Thoracic aorta (tissue), 2 donors: ENCODE measurements at regions not wholly inside any gene's neighbourhood (a gene's known extent, or its start where the extent isn't known, plus 50 kb on each side); places are given as distances from the start of the nearest gene placed in this dataset.

Source experiments
- ATAC-seq: fragments of 150-250 bp; one replicate; pipeline ENCODE4 v1.8.0; 2017; ENCODE audit warnings: low read depth; ENCODE audit not compliant: insufficient number of reproducible peaks, low FRiP score
- DNase-seq: peaks from one replicate; pipeline ENCODE4 v3.0.0-alpha.2; 2020; ENCODE audit warnings: low spot score
- H3K27ac ChIP-seq, 2 donors: fragments of 200-600 bp; sonication (generic); 1 replicate in 1 of 2; 2 replicates in 1 of 2; pipeline ENCODE4 v1.5.1; 2016; ENCODE audit warnings: mild to moderate bottlenecking in 2 of 2, moderate library complexity in 2 of 2
- H3K27me3 ChIP-seq: fragments of 200-600 bp; sonication (generic); replicated peaks from 2 replicates; pipeline ENCODE4 v1.6.0; 2016; ENCODE audit warnings: mild to moderate bottlenecking; ENCODE audit not compliant: insufficient read depth
- H3K36me3 ChIP-seq: fragments of 200-600 bp; sonication (generic); one replicate; pipeline ENCODE4 v1.5.1; 2016
- H3K4me1 ChIP-seq, 2 donors: fragments of 200-600 bp; sonication (generic); 1 replicate in 1 of 2; 2 replicates in 1 of 2; pipeline versions ENCODE4 v1.5.1 to v1.6.0; 2016; ENCODE audit warnings: low read depth in 2 of 2, mild to moderate bottlenecking in 1 of 2; ENCODE audit not compliant: control insufficient read depth in 1 of 2
- H3K4me3 ChIP-seq: fragments of 200-600 bp; sonication (generic); 2 replicates; pipeline ENCODE4 v1.5.1; 2016; ENCODE audit warnings: mild to moderate bottlenecking
- H3K9me3 ChIP-seq: fragments of 200-600 bp; sonication (generic); 2 replicates; pipeline ENCODE4 v1.5.1; 2016
- TF ChIP-seq, protein P1 (sequence below): fragments of 200-600 bp; sonication (generic); IDR thresholded peaks from one replicate; pipeline ENCODE4 v1.5.1; 2019; ENCODE audit warnings: antibody characterized with exemption

DNA sequence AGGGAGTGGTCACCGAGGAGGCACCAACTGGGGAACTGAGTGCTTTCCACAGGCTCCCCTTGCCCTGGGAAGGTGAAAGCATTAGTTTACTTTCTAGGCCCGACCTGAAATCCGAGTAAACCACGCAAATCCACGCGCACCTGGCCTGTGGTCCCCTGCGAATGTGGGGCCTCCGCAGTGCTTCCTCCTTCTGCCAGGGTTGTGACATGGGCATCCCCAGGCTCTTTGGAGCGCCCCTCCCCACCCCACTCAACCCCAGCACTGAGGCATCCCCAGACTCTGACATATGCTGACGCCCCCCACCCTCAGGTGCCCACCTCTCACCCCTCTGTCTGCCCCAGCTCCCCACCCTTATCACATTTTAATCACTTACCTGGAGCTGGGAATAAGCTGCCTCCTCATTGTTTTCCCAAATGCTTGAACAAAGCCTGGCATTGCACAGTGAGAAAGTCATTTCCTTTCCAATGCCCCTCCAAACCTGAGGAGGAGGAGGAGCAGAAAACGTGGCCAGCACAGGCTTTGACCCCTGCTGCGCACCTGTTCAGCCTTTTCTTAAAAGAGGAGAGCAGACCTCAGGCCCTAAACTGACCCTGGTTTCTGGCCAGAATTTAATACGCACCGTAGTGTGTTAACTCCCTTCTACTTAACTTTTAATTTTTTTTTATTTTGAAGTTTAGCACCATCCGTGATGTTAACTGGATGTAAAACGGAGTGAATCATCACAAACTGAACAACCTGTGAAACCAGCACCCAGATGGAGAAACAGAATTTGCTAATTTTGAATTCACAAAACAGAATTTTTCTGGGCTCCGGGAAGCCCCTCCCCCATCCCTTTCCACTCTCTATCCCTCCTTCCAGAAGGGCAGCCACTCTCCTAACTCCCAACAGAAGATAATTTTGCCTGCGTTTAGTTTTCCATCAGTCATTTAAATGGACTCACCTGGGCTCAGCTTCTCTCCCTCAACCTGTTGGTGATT is 129.4 kb downstream of the WDR11 start:
- no peak overlapping the region for H3K27ac ChIP-seq
- no peak for DNase-seq

DNA sequence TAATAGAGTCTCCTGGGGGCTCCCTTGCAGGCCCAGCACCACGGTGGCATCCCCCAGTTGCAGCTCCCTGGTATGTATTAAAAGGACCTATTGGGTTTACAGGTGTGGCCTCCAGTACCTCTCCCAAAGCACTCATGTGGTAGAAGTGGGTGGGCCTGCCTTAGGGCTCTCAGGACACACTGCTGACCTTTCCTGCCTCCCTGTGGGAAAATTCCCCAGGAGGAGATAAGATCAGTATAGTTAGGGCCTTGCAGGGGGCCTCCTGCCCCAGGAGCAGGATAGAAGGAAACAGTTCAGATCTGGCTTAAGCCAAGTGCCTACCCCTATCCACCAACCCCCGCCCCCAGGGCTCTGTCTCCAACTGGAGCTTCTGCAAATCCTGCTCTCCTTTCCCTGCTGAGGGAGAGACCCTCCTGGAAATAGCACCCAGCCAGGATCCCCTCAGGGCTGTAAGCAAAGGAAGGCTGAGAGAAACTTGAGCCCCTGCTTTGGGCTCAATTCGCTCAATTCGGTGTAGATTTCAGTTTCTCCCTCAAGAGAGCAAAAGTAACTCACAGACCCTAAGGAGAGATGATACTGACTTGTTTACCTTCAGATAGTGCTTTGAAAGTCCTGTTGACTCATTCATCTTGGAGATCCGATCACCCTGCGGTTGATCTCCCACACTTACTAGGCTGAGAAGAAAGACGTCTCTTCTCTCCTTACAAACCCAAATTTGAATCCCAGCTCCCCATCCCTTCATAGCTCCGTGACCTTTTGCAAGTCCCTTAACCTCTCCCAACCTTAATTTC is 130.6 kb downstream of the WDR11 start:
- TF ChIP-seq, protein P1, sequence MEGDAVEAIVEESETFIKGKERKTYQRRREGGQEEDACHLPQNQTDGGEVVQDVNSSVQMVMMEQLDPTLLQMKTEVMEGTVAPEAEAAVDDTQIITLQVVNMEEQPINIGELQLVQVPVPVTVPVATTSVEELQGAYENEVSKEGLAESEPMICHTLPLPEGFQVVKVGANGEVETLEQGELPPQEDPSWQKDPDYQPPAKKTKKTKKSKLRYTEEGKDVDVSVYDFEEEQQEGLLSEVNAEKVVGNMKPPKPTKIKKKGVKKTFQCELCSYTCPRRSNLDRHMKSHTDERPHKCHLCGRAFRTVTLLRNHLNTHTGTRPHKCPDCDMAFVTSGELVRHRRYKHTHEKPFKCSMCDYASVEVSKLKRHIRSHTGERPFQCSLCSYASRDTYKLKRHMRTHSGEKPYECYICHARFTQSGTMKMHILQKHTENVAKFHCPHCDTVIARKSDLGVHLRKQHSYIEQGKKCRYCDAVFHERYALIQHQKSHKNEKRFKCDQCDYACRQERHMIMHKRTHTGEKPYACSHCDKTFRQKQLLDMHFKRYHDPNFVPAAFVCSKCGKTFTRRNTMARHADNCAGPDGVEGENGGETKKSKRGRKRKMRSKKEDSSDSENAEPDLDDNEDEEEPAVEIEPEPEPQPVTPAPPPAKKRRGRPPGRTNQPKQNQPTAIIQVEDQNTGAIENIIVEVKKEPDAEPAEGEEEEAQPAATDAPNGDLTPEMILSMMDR = no peak
- H3K27me3 ChIP-seq = no peaks in the 10 kb centered on the region
- H3K4me3 ChIP-seq = no peak overlapping the region
- H3K27ac ChIP-seq = no peak overlapping the region
- ATAC-seq (no peak), DNase-seq (no peak)
- no peaks in the 10 kb centered on the region for H3K36me3 ChIP-seq
- H3K9me3 ChIP-seq = no peaks in the 10 kb centered on the region
- H3K4me1 ChIP-seq = peaks cover 4 to 9% of the 10 kb centered on the region in 2 donors

More for the DNA sequence above, 129.4 kb downstream of the WDR11 start:
- Histone ChIP-seq H3K4me1 (peaks cover 4 to 9% of the 10 kb centered on the region in 2 donors), H3K27me3 (no peaks in the 10 kb centered on the region), H3K36me3 (no peaks in the 10 kb centered on the region), H3K9me3 (no peaks in the 10 kb centered on the region), H3K4me3 (no peak overlapping the region)
- ATAC-seq = no peak
- TF ChIP-seq, protein P1 = no peak

DNA sequence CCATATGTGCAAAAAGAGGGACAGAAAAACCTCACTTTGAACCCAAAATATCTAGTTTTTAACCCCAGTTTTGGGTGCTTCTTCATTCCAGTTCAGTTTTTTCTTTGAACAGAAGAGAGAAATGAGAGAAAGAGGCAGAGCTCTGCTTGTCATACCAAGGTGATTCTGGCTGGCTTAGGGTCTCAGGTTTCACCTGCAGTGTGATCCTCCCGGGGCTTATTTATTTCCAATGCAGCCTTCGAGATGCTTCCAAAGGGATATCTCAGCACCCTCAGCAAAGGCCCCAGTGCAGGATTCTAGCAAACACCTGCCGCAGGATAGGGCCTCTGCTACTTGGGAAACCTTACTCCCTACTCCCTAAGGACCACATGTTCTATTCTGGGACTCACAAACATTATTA is 131.3 kb downstream of the WDR11 start:
- Histone ChIP-seq H3K27me3 (no peaks in the 10 kb centered on the region), H3K4me3 (no peak overlapping the region), H3K36me3 (no peaks in the 10 kb centered on the region), H3K4me1 (peaks cover 4 to 9% of the 10 kb centered on the region in 2 donors), H3K9me3 (no peaks in the 10 kb centered on the region), H3K27ac (no peak overlapping the region)
- DNase-seq (no peak), ATAC-seq (no peak)
- TF ChIP-seq, protein P1 = no peak

DNA sequence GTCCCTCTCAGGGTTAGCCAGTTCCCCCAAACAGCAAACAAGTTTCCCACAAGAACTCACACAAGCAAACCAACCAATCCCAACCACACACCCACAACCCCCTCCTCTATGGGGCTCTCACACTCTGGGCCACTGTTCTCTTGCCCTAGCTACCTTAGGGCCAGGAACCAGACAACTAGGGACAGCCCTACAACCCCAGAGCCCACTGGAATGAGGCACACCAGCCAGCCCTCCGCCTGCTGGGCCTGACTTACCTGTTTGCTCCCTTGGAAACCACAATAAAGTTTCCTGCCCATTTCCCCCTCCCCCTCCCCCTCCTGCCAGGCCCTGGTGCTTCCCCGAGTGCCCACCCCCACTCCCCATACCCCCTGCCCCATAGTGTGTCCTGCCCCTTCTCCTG is 132.6 kb downstream of the WDR11 start:
- H3K27me3 ChIP-seq = no peaks in the 10 kb centered on the region
- H3K27ac ChIP-seq = no peak overlapping the region
- ATAC-seq (no peak), DNase-seq (no peak)
- TF ChIP-seq, protein P1 = no peak
- H3K4me3 ChIP-seq = no peak overlapping the region
- H3K9me3 ChIP-seq = no peaks in the 10 kb centered on the region
- no peaks in the 10 kb centered on the region for H3K36me3 ChIP-seq
- peaks cover 4 to 8% of the 10 kb centered on the region in 2 donors for H3K4me1 ChIP-seq

DNA sequence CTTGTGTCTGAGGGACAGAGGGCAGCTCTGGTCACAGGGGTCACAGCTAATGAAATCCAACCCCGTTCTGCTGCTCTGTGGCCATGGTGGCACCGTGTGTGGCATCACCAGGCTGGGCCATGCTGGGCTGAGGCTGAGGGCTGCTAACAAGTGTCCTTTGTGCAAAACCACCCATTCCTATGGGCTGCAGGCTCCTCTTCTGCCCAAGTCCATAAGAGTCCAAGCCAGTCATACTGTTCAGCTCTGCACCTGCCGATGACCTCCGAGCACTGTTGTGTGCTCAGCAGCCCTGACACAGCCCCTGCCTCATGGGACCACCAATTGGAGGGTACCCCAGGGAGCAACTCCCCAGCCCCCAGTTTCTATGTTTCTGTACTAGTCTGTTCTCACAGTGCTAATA is 133.1 kb downstream of the WDR11 start:
- Histone ChIP-seq H3K36me3 (no peaks in the 10 kb centered on the region), H3K27me3 (no peaks in the 10 kb centered on the region), H3K4me1 (peaks cover 3% of the 10 kb centered on the region in 2 donors), H3K9me3 (no peaks in the 10 kb centered on the region), H3K27ac (no peak overlapping the region), H3K4me3 (no peak overlapping the region)
- no peak for DNase-seq
- TF ChIP-seq, protein P1 = no peak
- ATAC-seq = no peak
